Loucy (cell line): ENCODE measurements at regions not wholly inside any gene's neighbourhood (a gene's known extent, or its start where the extent isn't known, plus 50 kb on each side); places are given as distances from the start of the nearest gene placed in this dataset.

Experiments
- CTCF ChIP-seq: fragments of 200-600 bp; sonication (generic); conservative IDR thresholded peaks from 2 replicates; pipeline ENCODE4 v1.5.1; 2014; ENCODE audit warnings: mild to moderate bottlenecking, antibody characterized with exemption, low read length
- EZH2phosphoT487 ChIP-seq: fragments of 200-600 bp; IDR thresholded peaks from 2 replicates; pipeline ENCODE4 v1.6.1; 2018; ENCODE audit warnings: antibody characterized with exemption, mild to moderate bottlenecking, moderate library complexity, borderline replicate concordance

GRCh38 chr13:105266615-105267014 is 1268.8 kb downstream of the EFNB2 start:
- TF ChIP-seq CTCF (no peak), EZH2phosphoT487 (no peak)
